Fibroblast of peridontal ligament (primary cell): ENCODE measurements at regions not wholly inside any gene's neighbourhood (a gene's known extent, or its start where the extent isn't known, plus 50 kb on each side); places are given as distances from the start of the nearest gene placed in this dataset.
"Not testable (repeated sequence)": the region's sequence is repeated elsewhere in the genome, so short reads cannot be mapped to it uniquely, and the experiment has no call there.

Source experiments
- DNase-seq: peaks from one replicate; pipeline ENCODE4 v3.0.0-alpha.2; 2010; ENCODE audit errors: extremely low read depth

- no peak for DNase-seq
Measured at GRCh38 chr5:112534067-112534583, 115.0 kb upstream of the EPB41L4A start.

GRCh38 chr5:112534611-112535255 is 115.7 kb upstream of the EPB41L4A start:
- DNase-seq, result no peak

- no peak for DNase-seq
Measured at GRCh38 chr5:112535356-112535755, 116.3 kb upstream of the EPB41L4A start.

- not testable (repeated sequence) for DNase-seq
Measured at GRCh38 chr5:112544558-112544957, 125.5 kb upstream of the EPB41L4A start.

GRCh38 chr5:112546946-112547592 is 128.0 kb upstream of the EPB41L4A start:
- no peak for DNase-seq

DNA sequence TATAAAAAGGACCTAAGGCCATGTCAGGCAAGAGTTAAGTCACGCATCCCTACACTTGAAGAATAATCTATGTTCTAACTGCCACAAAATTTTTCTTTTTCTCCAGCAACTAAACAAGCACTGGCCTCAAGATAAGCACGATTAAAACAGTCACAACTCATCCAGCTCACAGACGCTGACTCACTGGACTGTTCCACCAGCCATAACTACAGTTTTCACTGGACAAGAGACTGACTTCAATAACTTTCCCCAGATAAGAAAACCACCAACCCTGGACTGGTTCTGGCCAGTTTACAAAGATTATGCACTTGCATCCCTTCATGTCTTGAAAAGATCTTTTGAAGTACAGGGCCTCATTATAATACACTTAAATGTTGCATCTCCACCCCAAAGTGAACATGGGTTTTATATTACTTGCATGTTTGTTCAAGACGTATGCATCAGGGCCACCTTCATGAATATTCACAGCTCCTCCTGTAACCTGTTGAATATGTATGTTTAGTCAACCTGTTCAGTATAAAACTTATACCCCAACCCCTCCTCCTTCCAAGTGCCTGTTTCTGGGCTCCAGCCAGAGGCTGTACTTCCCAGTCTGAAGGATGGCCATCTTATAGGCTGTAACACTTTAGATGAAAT is 129.3 kb upstream of the EPB41L4A start:
- DNase-seq, result peak; percentile 52

DNA sequence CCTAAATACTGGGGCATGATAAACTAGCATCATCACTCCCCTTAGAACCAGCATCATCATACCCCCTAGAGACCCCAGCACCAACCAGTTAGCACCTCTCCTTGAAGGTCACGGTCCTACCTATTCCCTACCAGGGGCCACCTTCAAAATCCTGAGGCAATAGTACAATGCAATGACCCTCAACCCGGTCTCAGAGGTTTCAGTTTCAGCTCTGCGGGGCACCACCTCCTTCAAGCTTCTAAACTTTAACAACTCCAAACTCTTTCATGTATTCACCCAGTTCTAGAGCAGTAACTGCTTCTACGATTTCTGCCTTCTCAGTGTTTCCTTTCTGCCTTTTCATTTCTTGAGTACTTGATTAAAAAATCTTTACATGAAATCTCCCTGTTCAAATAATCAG is 130.1 kb upstream of the EPB41L4A start:
- DNase-seq, result no peak

DNA sequence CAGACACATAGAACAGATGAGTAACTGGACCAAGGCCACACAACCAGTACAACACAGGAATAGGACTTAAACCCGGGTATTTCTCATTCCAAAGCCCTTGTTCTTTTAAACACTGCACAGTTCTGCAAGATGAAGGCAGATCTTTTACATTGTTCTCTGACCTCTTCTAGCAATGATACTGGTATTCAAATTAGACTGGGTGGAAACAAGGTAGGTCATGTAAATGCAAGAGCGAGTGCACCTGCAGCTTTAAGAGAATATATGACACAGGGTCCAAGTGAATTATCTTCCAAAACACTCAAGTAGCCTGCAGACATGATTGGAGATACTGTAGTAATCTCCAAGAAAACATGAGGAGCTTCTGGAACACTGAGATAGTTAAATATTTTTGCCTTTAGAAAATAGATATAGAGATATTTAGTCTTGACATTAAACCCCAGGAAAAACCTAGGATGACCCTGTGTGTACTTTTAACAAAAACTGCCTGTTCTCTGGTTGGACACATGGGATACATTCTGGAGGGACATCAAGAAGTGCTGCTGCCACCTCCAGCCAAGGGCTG is 130.6 kb upstream of the EPB41L4A start:
- DNase-seq, result no peak

GRCh38 chr5:112551419-112552032 is 132.4 kb upstream of the EPB41L4A start:
- DNase-seq, result peak; percentile 82

DNA sequence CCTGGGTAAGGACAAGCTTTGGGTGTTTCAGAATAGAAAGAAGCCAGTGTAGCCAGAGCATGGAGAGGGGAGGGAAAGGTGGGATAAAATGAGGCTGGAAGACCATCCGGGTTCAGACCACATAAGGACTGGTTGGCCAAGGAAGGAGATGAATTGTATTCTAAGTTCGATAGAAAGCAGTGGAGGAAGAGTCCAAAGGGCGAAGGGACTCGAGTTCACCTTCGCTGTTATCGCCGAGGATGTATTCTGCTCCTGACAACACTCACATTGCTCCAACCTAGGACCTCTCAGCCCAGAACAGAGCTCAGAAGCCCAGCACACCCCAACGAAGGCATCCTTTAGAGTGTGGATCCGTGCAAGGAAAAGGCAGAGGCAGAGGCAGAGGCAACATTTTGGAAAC is 133.1 kb upstream of the EPB41L4A start:
- DNase-seq, result no peak

DNA sequence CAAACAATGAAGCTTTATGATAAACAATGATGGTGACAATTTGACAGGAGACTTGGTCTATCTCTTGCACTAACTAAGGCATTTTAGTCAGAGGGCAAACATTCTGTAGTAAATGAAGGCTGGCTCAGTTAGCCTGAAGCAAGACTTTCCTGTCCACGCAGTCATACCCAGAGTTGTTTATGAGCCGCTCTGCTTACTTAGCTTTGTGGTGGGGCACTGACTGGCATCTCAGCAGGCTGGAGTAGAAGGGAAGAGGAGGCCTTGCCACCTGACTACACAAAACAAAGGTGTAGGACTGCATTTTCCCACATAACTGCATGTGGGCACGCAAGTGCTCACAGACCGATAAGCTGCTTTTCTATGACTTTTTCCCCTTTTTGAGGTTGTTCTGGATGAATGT is 133.7 kb upstream of the EPB41L4A start:
- DNase-seq, result no peak

DNA sequence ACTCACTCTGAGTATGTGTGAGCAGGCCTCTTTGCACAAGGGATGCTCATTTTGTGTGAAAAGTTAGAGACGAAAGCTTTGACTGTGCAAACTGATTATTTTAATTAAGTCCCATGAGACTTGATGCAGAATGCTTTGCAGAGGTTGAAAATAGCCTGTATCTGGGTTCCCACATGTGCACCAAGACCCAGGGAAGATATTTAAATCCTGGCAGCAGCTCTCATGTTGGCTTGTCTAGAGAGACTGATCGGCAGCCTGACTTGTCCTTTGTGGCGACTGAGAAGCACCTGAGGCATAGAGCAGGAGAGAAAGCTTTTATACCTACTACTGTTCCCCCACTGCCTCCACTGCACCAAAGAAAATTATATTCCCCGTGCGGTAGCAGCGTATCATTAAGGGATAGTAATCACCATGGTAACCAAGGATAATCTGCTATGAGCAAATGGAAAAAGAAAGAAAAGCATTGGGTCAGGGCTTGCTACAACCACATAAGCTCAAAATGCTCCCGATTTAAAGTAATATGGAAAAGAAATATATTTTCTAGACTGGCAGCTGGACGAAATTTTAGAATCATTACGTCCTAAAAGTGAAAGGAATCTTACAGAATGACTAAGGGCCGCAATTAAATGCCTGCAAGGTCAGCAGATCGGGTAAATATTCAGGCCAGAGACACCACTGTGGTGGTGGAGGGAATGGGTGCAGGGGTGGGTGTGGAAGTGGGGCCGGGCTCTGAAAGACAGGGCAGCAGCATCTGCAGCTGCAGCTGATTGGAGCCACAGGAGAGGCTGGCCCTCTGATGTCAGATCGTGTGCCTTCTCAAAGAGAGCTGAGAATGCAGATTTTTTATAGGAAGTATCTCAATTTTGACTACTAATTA is 135.3 kb upstream of the EPB41L4A start:
- peak; percentile 84 for DNase-seq

GRCh38 chr5:112555197-112555596 is 136.1 kb upstream of the EPB41L4A start:
- peak; percentile 2 for DNase-seq

GRCh38 chr5:112555691-112556090 is 136.6 kb upstream of the EPB41L4A start:
- DNase-seq, result peak; percentile 72

DNA sequence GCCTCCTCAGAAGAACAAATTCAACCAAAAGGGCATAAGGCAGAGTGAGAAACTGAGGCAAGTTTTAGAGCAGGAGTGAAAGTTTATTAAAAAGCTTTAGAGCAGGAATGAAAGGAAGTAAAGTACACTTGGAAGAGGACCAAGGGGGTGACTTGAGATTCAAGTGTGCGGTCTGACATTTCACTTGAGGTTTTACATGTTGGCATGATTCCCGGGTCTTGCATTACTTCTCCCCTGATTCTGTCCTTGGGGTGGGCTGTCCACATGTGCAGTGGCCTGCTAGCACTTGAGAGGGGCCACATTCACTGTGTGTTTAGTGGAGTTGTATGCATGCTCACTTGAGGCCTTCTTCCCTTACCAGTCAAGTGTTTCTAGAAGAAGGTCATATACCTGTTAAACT is 140.4 kb upstream of the EPB41L4A start:
- peak; percentile 17 for DNase-seq

DNA sequence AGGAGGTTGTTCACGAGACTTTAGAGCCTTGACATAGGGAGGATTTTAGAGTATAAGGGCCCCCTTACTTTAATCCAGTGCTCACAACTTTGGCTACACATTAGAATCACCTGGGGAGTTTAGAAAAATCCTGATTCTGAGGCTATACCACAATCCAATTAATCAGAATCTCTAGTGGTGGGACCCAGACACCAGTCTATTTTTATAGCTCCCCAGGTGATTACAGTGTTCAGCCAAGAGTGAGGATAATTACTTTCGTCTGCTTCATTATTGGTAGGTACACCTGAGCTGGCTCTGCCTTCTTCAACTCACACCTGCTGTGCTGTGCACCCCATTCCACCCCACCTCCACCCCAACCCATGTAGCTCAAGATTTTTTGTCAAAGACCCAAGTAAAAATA is 141.3 kb upstream of the EPB41L4A start:
- DNase-seq, result no peak

- DNase-seq, result no peak
Measured at GRCh38 chr5:112563169-112563826, 144.2 kb upstream of the EPB41L4A start.

GRCh38 chr5:112566251-112566650 is 147.2 kb upstream of the EPB41L4A start:
- DNase-seq, result no peak

DNA sequence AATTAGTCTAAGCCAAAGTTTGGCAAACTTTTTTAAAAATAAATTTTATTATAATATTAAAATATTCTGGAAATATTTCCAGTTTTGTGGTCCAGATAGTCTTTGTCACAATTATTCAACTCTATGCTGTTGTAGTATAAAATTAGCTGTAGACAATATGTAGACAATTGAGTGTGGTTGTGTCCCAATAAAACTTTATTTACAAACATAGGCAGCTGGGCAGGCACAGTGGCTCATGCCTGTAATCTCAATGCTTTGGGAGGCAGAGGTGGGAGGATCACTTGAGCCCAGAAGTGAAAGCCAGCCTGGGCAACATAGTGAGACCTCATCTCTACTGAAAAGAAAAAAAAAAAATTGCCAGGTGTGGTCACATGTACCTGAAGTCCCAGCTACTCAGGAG is 150.5 kb upstream of the EPB41L4A start:
- no peak for DNase-seq

GRCh38 chr5:112570708-112571444 is 151.8 kb upstream of the EPB41L4A start:
- DNase-seq, result no peak
